AG04450 (cell line): ENCODE measurements at regions not wholly inside any gene's neighbourhood (a gene's known extent, or its start where the extent isn't known, plus 50 kb on each side); places are given as distances from the start of the nearest gene placed in this dataset.
"Not testable (repeated sequence)": the region's sequence is repeated elsewhere in the genome, so short reads cannot be mapped to it uniquely, and the experiment has no call there.

ENCODE experiments used
- CTCF ChIA-PET: fragments of 300-600, 350-600 bp; formaldehyde crosslinking; extraction: SDS; loops from one replicate; lab custom pipeline; 2022; ENCODE audit warnings: antibody characterized with exemption, inconsistent platforms; lab: Charles Lee
- POLR2A ChIA-PET: fragments of 350-600 bp; formaldehyde crosslinking; extraction: SDS; loops from one replicate; lab custom pipeline; 2021; ENCODE audit warnings: antibody characterized with exemption, inconsistent platforms; lab: Yijun Ruan, JAX
- DNase-seq: peaks from one replicate; pipeline ENCODE4 v3.0.0-alpha.2; 2011; ENCODE audit warnings: low read depth, low spot score
- H3K27ac ChIP-seq: one replicate; pipeline ENCODE4 v1.5.1; 2012; ENCODE audit warnings: low read depth, low read length, control low read depth
- H3K27me3 ChIP-seq: one replicate; pipeline ENCODE4 v1.6.0; 2012; ENCODE audit warnings: low read length; ENCODE audit not compliant: control insufficient read depth, insufficient read depth
- H3K4me3 ChIP-seq: 2 replicates; pipeline ENCODE4 v1.5.1; 2011; ENCODE audit warnings: mild to moderate bottlenecking, low read depth, low read length, control low read depth
- H3K9me3 ChIP-seq: 2 replicates; pipeline ENCODE4 v1.5.1; 2012; ENCODE audit warnings: low read length; ENCODE audit not compliant: control insufficient read depth, insufficient read depth
- CTCF ChIP-seq: IDR thresholded peaks from 2 replicates; pipeline ENCODE4 v1.5.1; 2011; ENCODE audit warnings: low read depth, low read length, control low read depth, inconsistent platforms

DNA sequence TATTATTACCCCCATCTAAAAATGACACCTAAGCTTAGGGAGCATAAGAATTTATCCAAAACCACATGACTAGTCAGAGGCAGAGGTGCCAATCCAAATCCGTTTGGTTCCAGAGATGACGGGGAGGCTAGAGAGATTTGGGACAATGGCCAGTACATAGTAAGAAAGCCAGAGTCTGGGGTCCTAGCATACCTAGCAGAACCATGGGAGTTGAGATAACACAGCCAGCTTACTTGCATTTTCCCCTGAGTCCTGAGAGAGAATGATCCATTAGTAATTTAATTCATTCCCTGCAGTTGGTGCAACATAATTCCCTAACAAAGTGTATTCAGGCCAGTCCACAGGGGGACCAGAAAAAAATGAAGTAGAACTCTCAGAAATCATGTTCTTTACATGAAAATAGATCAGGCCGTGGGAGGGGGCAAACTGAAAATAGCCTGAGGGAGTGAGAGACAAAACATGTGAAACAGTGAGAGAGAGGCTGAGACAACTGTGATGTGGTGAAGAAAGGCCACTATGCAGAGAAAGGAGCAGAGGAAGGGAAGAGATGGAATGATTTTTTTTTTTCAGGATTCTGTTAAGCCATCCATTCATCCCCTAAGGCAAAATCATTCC, 243.3 kb downstream of the BRINP2 start:
- CTCF ChIA-PET: no interaction called here

GRCh38 chr1:177411381-177411780, 240.6 kb downstream of the BRINP2 start:
- CTCF ChIA-PET: no interaction called here
- no peak overlapping the region for H3K4me3 ChIP-seq
- no peak for TF ChIP-seq CTCF
- POLR2A ChIA-PET: no interaction called here
- no peaks in the 10 kb centered on the region for H3K9me3 ChIP-seq
- no peak for DNase-seq
- H3K27ac ChIP-seq: no peak overlapping the region
- no peaks in the 10 kb centered on the region for H3K27me3 ChIP-seq

More for the DNA sequence above, 243.3 kb downstream of the BRINP2 start:
- no peak overlapping the region for H3K27ac ChIP-seq
- H3K4me3 ChIP-seq: no peak overlapping the region
- no peak for DNase-seq
- no peak for TF ChIP-seq CTCF
- H3K27me3 ChIP-seq: no peaks in the 10 kb centered on the region
- POLR2A ChIA-PET: no interaction called here
- H3K9me3 ChIP-seq: no peaks in the 10 kb centered on the region

GRCh38 chr1:177410179-177410766, 239.5 kb downstream of the BRINP2 start:
- no peaks in the 10 kb centered on the region for H3K27me3 ChIP-seq
- POLR2A ChIA-PET: no interaction called here
- H3K4me3 ChIP-seq: no peak overlapping the region
- CTCF ChIA-PET: no interaction called here
- no peak overlapping the region for H3K27ac ChIP-seq
- no peak for TF ChIP-seq CTCF
- no peaks in the 10 kb centered on the region for H3K9me3 ChIP-seq
- no peak for DNase-seq

DNA sequence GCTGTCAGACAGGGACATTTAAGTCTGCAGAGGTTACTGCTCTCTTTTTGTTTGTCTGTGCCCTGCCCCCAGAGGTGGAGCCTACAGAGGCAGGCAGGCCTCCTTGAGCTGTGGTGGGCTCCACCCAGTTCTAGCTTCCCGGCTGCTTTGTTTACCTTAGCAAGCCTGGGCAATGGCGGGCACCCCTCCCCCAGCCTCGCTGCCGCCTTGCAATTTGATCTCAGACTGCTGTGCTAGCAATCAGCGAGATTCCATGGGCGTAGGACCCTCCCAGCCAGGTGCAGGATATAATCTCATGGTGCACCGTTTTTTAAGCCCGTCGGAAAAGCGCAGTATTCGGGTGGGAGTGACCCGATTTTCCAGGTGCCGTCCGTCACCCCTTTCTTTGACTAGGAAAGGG, 235.6 kb downstream of the BRINP2 start:
- CTCF ChIA-PET, H3K4me3 ChIP-seq, H3K27me3 ChIP-seq, H3K9me3 ChIP-seq, POLR2A ChIA-PET, H3K27ac ChIP-seq, DNase-seq: not testable (repeated sequence)

GRCh38 chr1:177392336-177392735, 221.6 kb downstream of the BRINP2 start:
- no peak for TF ChIP-seq CTCF
- ChIA-PET CTCF (no interaction called here), POLR2A (no interaction called here)
- Histone ChIP-seq H3K27ac (no peak overlapping the region), H3K9me3 (no peaks in the 10 kb centered on the region), H3K27me3 (no peaks in the 10 kb centered on the region), H3K4me3 (no peak overlapping the region)
- DNase-seq: no peak
